Testis (tissue), 2 donors: ENCODE measurements at regions not wholly inside any gene's neighbourhood (a gene's known extent, or its start where the extent isn't known, plus 50 kb on each side); places are given as distances from the start of the nearest gene placed in this dataset.
A peak's percentile ranks its signal among the peaks of the same experiment; 100 is the strongest.

Experiments used
- DNase-seq: peaks from one replicate; pipeline ENCODE4 v3.0.0-alpha.2; 2019
- H3K27ac ChIP-seq, 2 donors: fragments of 200-600 bp; sonication (generic); one replicate each; pipeline ENCODE4 v1.5.1; 2019
- H3K27me3 ChIP-seq: fragments of 200-600 bp; sonication (generic); one replicate; pipeline ENCODE4 v1.5.1; 2019
- H3K36me3 ChIP-seq: fragments of 200-600 bp; sonication (generic); one replicate; pipeline ENCODE4 v1.5.1; 2017; ENCODE audit warnings: low read depth; ENCODE audit errors: missing control alignments
- H3K4me1 ChIP-seq: fragments of 200-600 bp; sonication (generic); one replicate; pipeline ENCODE4 v1.5.1; 2019
- H3K4me3 ChIP-seq, 2 donors: fragments of 200-600 bp; sonication (generic); one replicate each; pipeline ENCODE4 v1.5.1; 2017 to 2019
- H3K9me3 ChIP-seq: fragments of 200-600 bp; sonication (generic); one replicate; pipeline ENCODE4 v1.5.1; 2017
- POLR2A ChIP-seq: fragments of 450-650 bp; IDR thresholded peaks from one replicate; pipeline ENCODE4 v1.6.1; 2017; ENCODE audit warnings: antibody characterized with exemption, mild to moderate bottlenecking, moderate library complexity
- WGBS, 2 donors: methylation state at CpG; one replicate each; pipeline ENCODE4 v1.1.5; 2018; 5-methylcytosine and 5-hydroxymethylcytosine counted together
- intact Hi-C: fragments of 100-400 bp; cut with DNase I; formaldehyde crosslinking; loops from one replicate; pipeline ENCODE4 v1.15.1; 2023; ENCODE audit warnings: low total_unique reads
- TF ChIP-seq, protein P1 (sequence below), 3 experiments: fragments of 450-650 bp in 2 of 3; fragments of 200-600 bp in 1 of 3; sonication (generic) in 1 of 3; IDR thresholded peaks; one replicate each; pipeline ENCODE4 v1.5.1; 2016 to 2019; ENCODE audit warnings: antibody characterized with exemption in 3 of 3, mild to moderate bottlenecking in 2 of 3, moderate library complexity in 1 of 3

DNA sequence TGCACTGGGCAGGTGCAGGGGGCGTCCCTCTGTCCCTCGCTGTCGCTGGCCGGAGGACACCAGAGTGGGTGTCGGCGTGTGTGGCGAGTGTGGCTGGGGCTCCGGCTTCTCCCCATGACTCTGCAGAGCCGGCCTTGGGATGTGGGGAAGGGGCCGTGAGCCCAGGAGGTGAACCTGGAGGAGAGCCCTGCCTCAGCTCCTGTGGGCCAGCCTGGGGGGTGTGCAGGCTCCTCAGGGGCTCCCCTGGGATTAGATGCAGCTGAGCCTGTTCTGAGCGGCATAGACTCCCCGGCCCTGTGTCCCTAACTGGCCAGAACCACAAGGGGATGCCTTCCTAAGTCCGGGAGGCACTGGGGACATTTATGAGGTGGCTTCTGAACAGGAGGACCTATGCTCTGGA, 73.2 kb upstream of the GATA5 start:
- Histone ChIP-seq H3K9me3 (no peaks in the 10 kb centered on the region), H3K4me1 (peaks cover 16% of the 10 kb centered on the region), H3K27me3 (no peaks in the 10 kb centered on the region), H3K27ac (no peak overlapping the region), H3K36me3 (no peaks in the 10 kb centered on the region), H3K4me3 (no peak overlapping the region)
- WGBS, 2 donors: 68 to 90% methylated on average over 8 to 13 of the region's 13 CpGs
- intact Hi-C loops: no loop called here
- DNase-seq: no peak
- TF ChIP-seq, protein P1, sequence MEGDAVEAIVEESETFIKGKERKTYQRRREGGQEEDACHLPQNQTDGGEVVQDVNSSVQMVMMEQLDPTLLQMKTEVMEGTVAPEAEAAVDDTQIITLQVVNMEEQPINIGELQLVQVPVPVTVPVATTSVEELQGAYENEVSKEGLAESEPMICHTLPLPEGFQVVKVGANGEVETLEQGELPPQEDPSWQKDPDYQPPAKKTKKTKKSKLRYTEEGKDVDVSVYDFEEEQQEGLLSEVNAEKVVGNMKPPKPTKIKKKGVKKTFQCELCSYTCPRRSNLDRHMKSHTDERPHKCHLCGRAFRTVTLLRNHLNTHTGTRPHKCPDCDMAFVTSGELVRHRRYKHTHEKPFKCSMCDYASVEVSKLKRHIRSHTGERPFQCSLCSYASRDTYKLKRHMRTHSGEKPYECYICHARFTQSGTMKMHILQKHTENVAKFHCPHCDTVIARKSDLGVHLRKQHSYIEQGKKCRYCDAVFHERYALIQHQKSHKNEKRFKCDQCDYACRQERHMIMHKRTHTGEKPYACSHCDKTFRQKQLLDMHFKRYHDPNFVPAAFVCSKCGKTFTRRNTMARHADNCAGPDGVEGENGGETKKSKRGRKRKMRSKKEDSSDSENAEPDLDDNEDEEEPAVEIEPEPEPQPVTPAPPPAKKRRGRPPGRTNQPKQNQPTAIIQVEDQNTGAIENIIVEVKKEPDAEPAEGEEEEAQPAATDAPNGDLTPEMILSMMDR (IDR thresholded peaks at IDR 0.05): no peak
- no peak for TF ChIP-seq POLR2A

DNA sequence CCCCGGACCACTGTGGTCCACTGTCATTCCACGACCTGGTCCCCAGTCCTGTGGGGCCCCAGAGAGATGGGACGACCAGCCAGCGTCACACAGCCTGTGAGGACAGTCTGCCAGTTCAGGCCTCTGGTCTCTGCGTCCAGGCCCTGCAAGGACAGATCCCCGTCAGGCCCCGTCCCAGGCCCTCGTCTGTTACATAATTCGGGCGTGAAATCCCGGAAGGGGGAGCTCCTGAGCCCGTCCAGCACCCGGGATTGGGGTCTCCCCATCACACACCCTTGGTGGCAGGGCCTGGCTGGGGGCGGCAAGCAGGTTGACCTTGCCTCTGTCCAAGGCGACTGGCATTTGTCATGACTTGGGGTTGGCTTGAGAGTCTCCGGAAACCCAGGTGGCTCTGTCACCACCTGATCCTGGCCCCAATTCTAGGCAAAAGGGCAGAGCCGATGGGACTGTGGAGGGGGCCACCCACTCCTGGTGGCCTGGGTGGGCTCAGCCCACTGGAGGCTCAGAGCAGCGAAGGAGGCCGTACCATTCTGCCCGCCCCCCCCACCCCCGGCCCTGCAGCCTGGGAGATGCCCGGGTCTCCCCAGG, 73.8 kb upstream of the GATA5 start:
- Histone ChIP-seq H3K9me3 (no peaks in the 10 kb centered on the region), H3K36me3 (no peaks in the 10 kb centered on the region), H3K4me1 (peaks cover 16% of the 10 kb centered on the region), H3K4me3 (no peak overlapping the region), H3K27ac (no peak overlapping the region), H3K27me3 (no peaks in the 10 kb centered on the region)
- 76 to 90% methylated on average over 2 to 22 of the region's 22 CpGs for WGBS, 2 donors
- intact Hi-C loops: no loop called here
- TF ChIP-seq, protein P1 (IDR thresholded peaks at IDR 0.05): no peak
- no peak for TF ChIP-seq POLR2A
- no peak for DNase-seq

DNA sequence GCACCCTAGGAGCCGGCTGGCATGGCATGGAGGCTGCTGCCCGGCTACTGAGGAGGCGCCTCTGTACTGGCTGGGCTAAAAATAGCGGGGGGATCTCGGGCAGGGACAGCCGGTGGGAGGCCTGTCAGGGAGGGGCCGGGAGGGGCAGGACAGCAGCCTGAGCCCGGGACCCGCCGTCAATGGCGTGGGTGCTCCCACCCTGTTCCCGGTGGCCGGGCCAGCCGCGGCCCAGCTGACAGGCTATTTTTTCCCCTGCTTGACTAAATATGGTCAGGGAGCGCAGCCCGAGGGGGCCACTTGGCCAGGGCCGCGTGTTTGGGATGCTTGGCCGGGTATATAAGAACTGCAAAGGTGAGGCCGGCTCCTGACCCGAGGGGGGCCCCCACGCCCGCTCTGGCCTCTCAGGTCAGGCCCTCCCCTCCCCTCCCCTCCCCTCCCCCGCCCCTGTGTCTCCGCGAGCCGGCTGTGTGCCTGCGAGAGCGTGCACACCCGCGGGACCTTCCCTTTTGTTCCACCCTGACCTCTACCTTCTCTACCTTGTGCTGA, 74.4 kb upstream of the GATA5 start:
- H3K4me3 ChIP-seq: peak overlapping the region; percentile 19 to 60
- peak; percentile 47 for DNase-seq
- H3K9me3 ChIP-seq: no peaks in the 10 kb centered on the region
- no peaks in the 10 kb centered on the region for H3K36me3 ChIP-seq
- WGBS, 2 donors: 11% methylated on average over 32 of the region's 32 CpGs; no CpG with 5 or more reads in 1 of the 2 donors
- H3K27me3 ChIP-seq: no peaks in the 10 kb centered on the region
- intact Hi-C loops: no loop called here
- TF ChIP-seq, protein P1 (IDR thresholded peaks at IDR 0.05): no peak
- TF ChIP-seq POLR2A: no peak
- H3K27ac ChIP-seq: no peak overlapping the region
- H3K4me1 ChIP-seq: peaks cover 16% of the 10 kb centered on the region

DNA sequence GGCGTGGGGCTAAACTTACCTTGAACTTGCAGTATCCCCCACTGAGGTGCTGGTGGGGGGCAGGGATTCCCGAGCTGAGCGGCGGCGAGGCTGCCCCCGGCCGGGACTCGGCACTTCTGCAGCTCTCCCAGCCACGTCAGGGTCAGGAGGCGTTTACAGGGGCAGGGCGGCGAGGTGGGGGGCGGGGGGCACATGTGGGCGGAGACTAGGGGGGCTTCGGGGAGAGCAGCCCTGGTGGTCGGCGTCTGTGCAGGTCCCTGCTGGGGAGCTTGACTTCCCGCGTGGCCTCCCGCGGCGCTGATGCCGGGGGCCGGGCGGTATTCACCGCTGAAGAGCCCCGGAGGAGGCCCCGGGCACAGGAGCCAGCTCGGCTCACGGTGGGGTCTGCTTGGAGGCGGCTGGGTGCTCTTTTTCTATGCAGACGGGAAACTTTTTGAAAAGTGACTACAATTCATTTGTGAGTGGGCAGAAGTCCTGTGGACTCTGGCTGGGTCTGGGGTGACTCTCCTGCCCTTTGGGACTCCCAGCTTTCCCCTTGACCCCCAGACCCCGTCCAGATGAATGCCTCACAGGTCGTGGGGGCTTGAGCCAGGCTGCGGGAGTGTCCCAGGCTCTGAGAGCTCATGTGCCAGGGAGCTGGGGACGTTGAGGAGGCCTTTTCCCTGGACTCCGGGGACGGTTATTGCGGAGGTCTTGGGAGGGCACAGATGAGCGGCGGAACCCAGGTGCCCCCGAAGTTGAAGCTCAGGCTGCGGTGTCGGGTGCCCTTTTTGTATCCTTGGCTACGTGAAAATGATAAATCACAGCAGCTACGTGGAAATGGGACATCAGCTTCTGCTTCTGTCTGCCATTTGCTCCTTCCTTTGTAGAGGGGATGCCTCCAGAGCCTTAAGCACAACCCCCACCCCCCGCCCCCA, 75.9 kb upstream of the GATA5 start:
- H3K4me3 ChIP-seq: peak overlapping the region; percentile 19 to 60
- TF ChIP-seq, protein P1 (IDR thresholded peaks at IDR 0.05): no peak
- no peak for TF ChIP-seq POLR2A
- no peaks in the 10 kb centered on the region for H3K27me3 ChIP-seq
- H3K4me1 ChIP-seq: peaks cover 16% of the 10 kb centered on the region
- H3K9me3 ChIP-seq: no peaks in the 10 kb centered on the region
- WGBS, 2 donors: 26 to 34% methylated on average over 20 to 39 of the region's 47 CpGs
- H3K27ac ChIP-seq: no peak overlapping the region
- no peak for DNase-seq
- intact Hi-C loops: no loop called here
- no peaks in the 10 kb centered on the region for H3K36me3 ChIP-seq
